Activated T-cell treated with anti-CD3 and anti-CD28 coated beads, Interleukin-2, amount 50 U/mL, for 24 hours (primary cell): ENCODE measurements at regions not wholly inside any gene's neighbourhood (a gene's known extent, or its start where the extent isn't known, plus 50 kb on each side); places are given as distances from the start of the nearest gene placed in this dataset.

Source experiments
- DNase-seq: peaks from one replicate; pipeline ENCODE4 v3.0.0-alpha.2; 2020
- H3K27ac Mint-ChIP-seq: 2 replicates; pipeline ENCODE4 v1.8.0; 2020; ENCODE audit warnings: mild to moderate bottlenecking, mixed read lengths
- H3K27me3 Mint-ChIP-seq: 2 replicates; pipeline ENCODE4 v1.8.0; 2020; ENCODE audit warnings: mixed read lengths
- H3K36me3 Mint-ChIP-seq: 2 replicates; pipeline ENCODE4 v1.8.0; 2020; ENCODE audit warnings: low read depth, mixed read lengths
- H3K4me1 Mint-ChIP-seq: 2 replicates; pipeline ENCODE4 v1.8.0; 2020; ENCODE audit warnings: low read depth, mixed read lengths
- H3K4me3 Mint-ChIP-seq: 2 replicates; pipeline ENCODE4 v1.8.0; 2020; ENCODE audit warnings: mild to moderate bottlenecking, moderate library complexity, mixed read lengths
- H3K9me3 Mint-ChIP-seq: 2 replicates; pipeline ENCODE4 v1.8.0; 2020; ENCODE audit warnings: mixed read lengths

- Mint-ChIP-seq H3K27me3 (peaks cover 44% of the 10 kb centered on the region), H3K4me3 (no peak overlapping the region), H3K4me1 (peaks cover 2% of the 10 kb centered on the region), H3K27ac (no peak overlapping the region), H3K36me3 (no peaks in the 10 kb centered on the region), H3K9me3 (no peaks in the 10 kb centered on the region)
- DNase-seq = no peak
Measured at GRCh38 chr10:28811639-28812349, 134.5 kb downstream of the BAMBI start.

GRCh38 chr10:28812384-28813372 lies 135.4 kb downstream of the BAMBI start:
- no peaks in the 10 kb centered on the region for H3K36me3 Mint-ChIP-seq
- no peaks in the 10 kb centered on the region for H3K9me3 Mint-ChIP-seq
- peaks cover 35% of the 10 kb centered on the region for H3K27me3 Mint-ChIP-seq
- no peak overlapping the region for H3K4me3 Mint-ChIP-seq
- no peak overlapping the region for H3K27ac Mint-ChIP-seq
- H3K4me1 Mint-ChIP-seq = peaks cover 2% of the 10 kb centered on the region
- DNase-seq = no peak

GRCh38 chr10:28815681-28816080 lies 138.4 kb downstream of the BAMBI start:
- no peaks in the 10 kb centered on the region for H3K4me1 Mint-ChIP-seq
- H3K4me3 Mint-ChIP-seq = no peak overlapping the region
- H3K27me3 Mint-ChIP-seq = peaks cover 19% of the 10 kb centered on the region
- H3K27ac Mint-ChIP-seq = no peak overlapping the region
- no peaks in the 10 kb centered on the region for H3K9me3 Mint-ChIP-seq
- no peaks in the 10 kb centered on the region for H3K36me3 Mint-ChIP-seq
- no peak for DNase-seq

- Mint-ChIP-seq H3K36me3 (no peaks in the 10 kb centered on the region), H3K27me3 (peaks cover 17% of the 10 kb centered on the region), H3K27ac (no peak overlapping the region), H3K4me1 (no peaks in the 10 kb centered on the region), H3K4me3 (no peak overlapping the region), H3K9me3 (no peaks in the 10 kb centered on the region)
- DNase-seq = no peak
Measured at GRCh38 chr10:28822719-28823464, 145.6 kb downstream of the BAMBI start.

- Mint-ChIP-seq H3K9me3 (no peaks in the 10 kb centered on the region), H3K27ac (no peak overlapping the region), H3K36me3 (no peaks in the 10 kb centered on the region), H3K4me1 (no peaks in the 10 kb centered on the region), H3K27me3 (peaks cover 17% of the 10 kb centered on the region), H3K4me3 (no peak overlapping the region)
- DNase-seq = no peak
Measured at GRCh38 chr10:28823501-28824075, 146.3 kb downstream of the BAMBI start.

- H3K9me3 Mint-ChIP-seq = no peaks in the 10 kb centered on the region
- H3K4me3 Mint-ChIP-seq = no peak overlapping the region
- H3K36me3 Mint-ChIP-seq = no peaks in the 10 kb centered on the region
Measured at GRCh38 chr10:28833313-28833712, 156.0 kb downstream of the BAMBI start.

GRCh38 chr10:28836435-28836743 lies 159.1 kb downstream of the BAMBI start:
- no peak for DNase-seq
- Mint-ChIP-seq H3K27me3 (peaks cover 19% of the 10 kb centered on the region), H3K36me3 (no peaks in the 10 kb centered on the region), H3K4me1 (no peaks in the 10 kb centered on the region), H3K27ac (no peak overlapping the region), H3K4me3 (no peak overlapping the region), H3K9me3 (no peaks in the 10 kb centered on the region)

More at GRCh38 chr10:28833313-28833712, 156.0 kb downstream of the BAMBI start:
- Mint-ChIP-seq H3K27me3 (peaks cover 17% of the 10 kb centered on the region), H3K27ac (no peak overlapping the region), H3K4me1 (no peaks in the 10 kb centered on the region)
- DNase-seq = no peak

GRCh38 chr10:28837613-28838390 lies 160.5 kb downstream of the BAMBI start:
- no peaks in the 10 kb centered on the region for H3K36me3 Mint-ChIP-seq
- no peaks in the 10 kb centered on the region for H3K9me3 Mint-ChIP-seq

GRCh38 chr10:28838908-28839307 lies 161.6 kb downstream of the BAMBI start:
- no peak overlapping the region for H3K4me3 Mint-ChIP-seq
- no peak overlapping the region for H3K27ac Mint-ChIP-seq
- no peaks in the 10 kb centered on the region for H3K9me3 Mint-ChIP-seq
- no peaks in the 10 kb centered on the region for H3K4me1 Mint-ChIP-seq
- H3K36me3 Mint-ChIP-seq = no peaks in the 10 kb centered on the region
- no peak for DNase-seq
- H3K27me3 Mint-ChIP-seq = peaks cover 19% of the 10 kb centered on the region

More at GRCh38 chr10:28837613-28838390, 160.5 kb downstream of the BAMBI start:
- Mint-ChIP-seq H3K4me1 (no peaks in the 10 kb centered on the region), H3K27me3 (peaks cover 19% of the 10 kb centered on the region), H3K4me3 (no peak overlapping the region), H3K27ac (no peak overlapping the region)
- no peak for DNase-seq

- H3K4me1 Mint-ChIP-seq = no peaks in the 10 kb centered on the region
- H3K36me3 Mint-ChIP-seq = no peaks in the 10 kb centered on the region
- no peak overlapping the region for H3K4me3 Mint-ChIP-seq
- H3K9me3 Mint-ChIP-seq = no peaks in the 10 kb centered on the region
- peaks cover 19% of the 10 kb centered on the region for H3K27me3 Mint-ChIP-seq
- H3K27ac Mint-ChIP-seq = no peak overlapping the region
- DNase-seq = no peak
Measured at GRCh38 chr10:28839600-28840007, 162.3 kb downstream of the BAMBI start.

- Mint-ChIP-seq H3K9me3 (no peaks in the 10 kb centered on the region), H3K27ac (no peak overlapping the region), H3K27me3 (peaks cover 19% of the 10 kb centered on the region)
Measured at GRCh38 chr10:28840202-28840601, 162.9 kb downstream of the BAMBI start.

GRCh38 chr10:28840971-28841370 lies 163.7 kb downstream of the BAMBI start:
- Mint-ChIP-seq H3K27me3 (peaks cover 13% of the 10 kb centered on the region), H3K4me1 (no peaks in the 10 kb centered on the region), H3K27ac (no peak overlapping the region), H3K9me3 (no peaks in the 10 kb centered on the region), H3K36me3 (no peaks in the 10 kb centered on the region), H3K4me3 (no peak overlapping the region)
- no peak for DNase-seq

More at GRCh38 chr10:28840202-28840601, 162.9 kb downstream of the BAMBI start:
- no peak overlapping the region for H3K4me3 Mint-ChIP-seq
- no peak for DNase-seq
- no peaks in the 10 kb centered on the region for H3K4me1 Mint-ChIP-seq
- no peaks in the 10 kb centered on the region for H3K36me3 Mint-ChIP-seq

GRCh38 chr10:28841625-28842024 lies 164.3 kb downstream of the BAMBI start:
- no peak for DNase-seq
- no peaks in the 10 kb centered on the region for H3K9me3 Mint-ChIP-seq
- peaks cover 11% of the 10 kb centered on the region for H3K27me3 Mint-ChIP-seq

More at GRCh38 chr10:28841625-28842024, 164.3 kb downstream of the BAMBI start:
- Mint-ChIP-seq H3K27ac (no peak overlapping the region), H3K4me1 (no peaks in the 10 kb centered on the region), H3K4me3 (no peak overlapping the region), H3K36me3 (no peaks in the 10 kb centered on the region)
